HG03378 (cell line): ENCODE measurements at regions not wholly inside any gene's neighbourhood (a gene's known extent, or its start where the extent isn't known, plus 50 kb on each side); places are given as distances from the start of the nearest gene placed in this dataset.
"Not testable (repeated sequence)": the region's sequence is repeated elsewhere in the genome, so short reads cannot be mapped to it uniquely, and the experiment has no call there.

ENCODE experiments used
- ATAC-seq: cut with Tn5 transposase; IDR thresholded peaks from one replicate; pipeline ENCODE4 v1.9.1; 2021; ENCODE audit warnings: mild to moderate bottlenecking, moderate library complexity; ENCODE audit not compliant: unreplicated experiment

GRCh38 chr9:117936185-117937130 lies 232.3 kb downstream of the TLR4 start:
- ATAC-seq: peak; percentile 99

- ATAC-seq: no peak
These were observed 233.9 kb downstream of the TLR4 start for GRCh38 chr9:117938086-117938485.

GRCh38 chr9:117938896-117939295 lies 234.7 kb downstream of the TLR4 start:
- ATAC-seq: no peak

- not testable (repeated sequence) for ATAC-seq
These were observed 240.5 kb downstream of the TLR4 start for GRCh38 chr9:117944750-117945149.

GRCh38 chr9:117945286-117945685 lies 241.1 kb downstream of the TLR4 start:
- ATAC-seq: no peak

GRCh38 chr9:117951127-117951526 lies 246.9 kb downstream of the TLR4 start:
- no peak for ATAC-seq

GRCh38 chr9:117952581-117952980 lies 248.4 kb downstream of the TLR4 start:
- ATAC-seq: no peak

GRCh38 chr9:117957267-117957666 lies 253.1 kb downstream of the TLR4 start:
- ATAC-seq: no peak

GRCh38 chr9:117958726-117959125 lies 254.5 kb downstream of the TLR4 start:
- no peak for ATAC-seq

GRCh38 chr9:117963493-117964090 lies 259.4 kb downstream of the TLR4 start:
- ATAC-seq: no peak

- no peak for ATAC-seq
These were observed 266.3 kb downstream of the TLR4 start for GRCh38 chr9:117970276-117971050.

- ATAC-seq: no peak
These were observed 269.9 kb downstream of the TLR4 start for GRCh38 chr9:117974108-117974507.

GRCh38 chr9:117979914-117980313 lies 275.7 kb downstream of the TLR4 start:
- no peak for ATAC-seq

GRCh38 chr9:117987945-117988344 lies 283.7 kb downstream of the TLR4 start:
- no peak for ATAC-seq

- no peak for ATAC-seq
These were observed 287.8 kb downstream of the TLR4 start for GRCh38 chr9:117992006-117992405.

GRCh38 chr9:118000581-118000980 lies 296.4 kb downstream of the TLR4 start:
- no peak for ATAC-seq

- ATAC-seq: no peak
These were observed 299.0 kb downstream of the TLR4 start for GRCh38 chr9:118003240-118003639.

GRCh38 chr9:118008246-118008645 lies 304.0 kb downstream of the TLR4 start:
- no peak for ATAC-seq

- ATAC-seq: no peak
These were observed 305.4 kb downstream of the TLR4 start for GRCh38 chr9:118009614-118010013.

GRCh38 chr9:118017607-118018122 lies 313.5 kb downstream of the TLR4 start:
- ATAC-seq: no peak

GRCh38 chr9:118023644-118024043 lies 319.4 kb downstream of the TLR4 start:
- no peak for ATAC-seq
